ENCODE measurements at regions not wholly inside any gene's neighbourhood (a gene's known extent, or its start where the extent isn't known, plus 50 kb on each side); places are given as distances from the start of the nearest gene placed in this dataset.

DNA sequence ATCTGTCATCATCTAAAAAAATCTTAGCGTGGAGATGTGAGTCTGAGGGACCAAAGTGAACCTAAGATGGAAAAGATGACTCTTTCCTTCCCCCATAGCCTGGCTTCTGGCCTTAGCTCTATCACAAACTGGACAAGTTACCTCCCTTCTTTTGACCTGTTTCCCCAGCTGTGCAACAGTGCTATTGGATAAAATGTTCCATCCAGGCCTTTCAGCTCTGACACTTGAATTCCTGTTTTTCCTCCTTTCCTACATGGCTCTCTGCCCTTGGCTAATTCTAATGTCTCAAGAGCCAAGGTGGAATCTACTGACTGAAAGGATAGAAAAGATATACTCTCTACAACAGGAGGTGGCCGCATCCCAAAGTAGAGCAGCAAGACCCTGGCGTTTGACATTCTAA, 84.5 kb upstream of the ARHGEF9 start:
- DNase-seq (ENCODE audit: insufficient read length) (no peak), FAIRE-seq (no peak)
- TF ChIP-seq POLR2AphosphoS5 (IDR thresholded peaks at IDR 0.05; ENCODE audit: low read depth, low read length) (no peak), TAF1 (IDR thresholded peaks at IDR 0.05; ENCODE audit: borderline replicate concordance, low read depth, low read length) (no peak)

DNA sequence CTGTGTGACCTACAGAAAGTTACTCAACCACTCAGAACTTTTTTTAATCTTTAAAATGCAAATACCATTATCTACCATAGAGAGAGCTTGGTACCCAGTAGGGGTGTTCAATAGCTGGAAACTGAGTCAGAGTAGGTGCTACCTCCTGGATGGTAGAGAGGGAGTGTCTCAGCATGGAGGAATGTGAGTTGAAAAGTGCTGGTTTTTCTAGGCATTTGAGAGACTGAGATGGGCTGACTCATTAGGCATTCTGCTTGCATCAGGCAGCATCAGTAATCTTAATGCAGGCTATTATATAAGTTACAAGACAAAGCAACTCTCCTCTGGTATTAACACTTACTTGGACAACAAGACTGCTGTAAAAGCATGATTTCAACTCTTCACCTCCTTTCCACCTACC, 70.9 kb upstream of the ARHGEF9 start:
- FAIRE-seq (no peak), DNase-seq (ENCODE audit: insufficient read length) (no peak)
- no peak for TF ChIP-seq POLR2A (IDR thresholded peaks at IDR 0.05; ENCODE audit: low read depth, low read length)
- no peak for TF ChIP-seq TAF1 (IDR thresholded peaks at IDR 0.05; ENCODE audit: borderline replicate concordance, low read depth, low read length)
- no peak for TF ChIP-seq POLR2AphosphoS5 (IDR thresholded peaks at IDR 0.05; ENCODE audit: low read depth, low read length)

DNA sequence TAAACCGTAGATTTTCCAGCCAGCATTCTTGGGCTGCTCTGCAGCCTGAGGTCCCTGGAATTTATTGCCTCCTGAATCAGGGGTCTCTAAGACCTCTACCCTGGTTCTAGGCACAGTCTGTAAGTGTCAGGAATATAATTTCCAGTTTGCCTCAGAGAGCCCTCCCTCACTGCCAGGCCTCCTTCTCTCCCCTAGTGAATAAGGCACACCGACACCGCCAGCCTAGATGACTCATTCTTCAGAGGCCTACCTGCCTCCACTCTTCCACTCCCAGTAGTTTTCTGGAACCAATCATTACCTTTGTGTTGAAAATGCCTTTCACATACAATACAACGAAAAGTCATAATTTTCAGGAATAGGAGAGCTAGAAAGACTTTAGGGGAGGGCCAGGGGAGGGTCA, 50.3 kb upstream of the ARHGEF9 start:
- DNase-seq (ENCODE audit: insufficient read length) (no peak), FAIRE-seq (no peak)
- no peak for TF ChIP-seq TAF1 (IDR thresholded peaks at IDR 0.05; ENCODE audit: borderline replicate concordance, low read depth, low read length)
- TF ChIP-seq POLR2A (IDR thresholded peaks at IDR 0.05; ENCODE audit: low read depth, low read length), result no peak
- no peak for TF ChIP-seq POLR2AphosphoS5 (IDR thresholded peaks at IDR 0.05; ENCODE audit: low read depth, low read length)
